ENCODE measurements at regions not wholly inside any gene's neighbourhood (a gene's known extent, or its start where the extent isn't known, plus 50 kb on each side); places are given as distances from the start of the nearest gene placed in this dataset.

DNA sequence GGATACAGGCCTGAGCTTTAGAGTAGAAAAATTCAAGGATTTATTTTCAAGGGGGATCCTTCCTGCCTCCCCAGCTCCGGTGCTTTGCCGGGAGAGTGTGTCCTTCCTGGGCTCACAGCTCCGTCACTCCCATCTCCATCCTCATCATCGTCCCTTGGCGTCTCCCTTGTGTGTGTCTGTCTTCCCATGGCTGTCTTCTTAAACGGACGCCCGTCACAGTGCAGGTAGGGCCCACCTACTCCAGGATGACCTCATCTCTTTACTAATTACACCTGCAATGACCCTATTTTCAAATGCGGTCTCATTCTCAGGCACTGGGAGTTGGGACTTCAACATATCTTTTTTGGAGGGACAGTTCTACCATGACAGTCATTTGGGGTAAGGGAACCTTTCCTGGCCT is 320.3 kb upstream of the C1orf174 start:
- TF ChIP-seq CTCF (IDR thresholded peaks at IDR 0.05) (no peak), POLR2A (IDR thresholded peaks at IDR 0.05) (no peak)
